Lower leg skin (tissue), 4 donors: ENCODE measurements at regions not wholly inside any gene's neighbourhood (a gene's known extent, or its start where the extent isn't known, plus 50 kb on each side); places are given as distances from the start of the nearest gene placed in this dataset.
"Not testable (repeated sequence)": the region's sequence is repeated elsewhere in the genome, so short reads cannot be mapped to it uniquely, and the experiment has no call there.

Experiments
- DNase-seq, 2 donors: peaks; one replicate each; pipeline ENCODE4 v3.0.0-alpha.2; 2019; ENCODE audit warnings: low spot score in 2 of 2
- H3K4me3 ChIP-seq: fragments of 200-600 bp; sonication (generic); 2 replicates; pipeline ENCODE4 v1.5.1; 2017; ENCODE audit warnings: mild to moderate bottlenecking, low read depth; ENCODE audit not compliant: poor library complexity, severe bottlenecking
- POLR2A ChIP-seq, 2 donors: fragments of 450-650 bp; IDR thresholded peaks; one replicate each; pipeline ENCODE4 v1.6.1; 2016 to 2017; ENCODE audit warnings: antibody characterized with exemption in 2 of 2, mild to moderate bottlenecking in 1 of 2, moderate library complexity in 1 of 2
- WGBS, 2 donors: methylation state at CpG; one replicate each; pipeline ENCODE4 v1.1.5; 2018; 5-methylcytosine and 5-hydroxymethylcytosine counted together
- intact Hi-C: fragments of 100-400 bp; cut with DNase I; formaldehyde crosslinking; loops from one replicate; pipeline ENCODE4 v1.15.0; 2023; ENCODE audit warnings: low total_unique reads
- TF ChIP-seq, protein P1 (sequence below), 3 donors: fragments of 450-650 bp; IDR thresholded peaks; one replicate each; pipeline ENCODE4 v1.5.1; 2016; ENCODE audit warnings: antibody characterized with exemption in 3 of 3, mild to moderate bottlenecking in 3 of 3, moderate library complexity in 2 of 3

DNA sequence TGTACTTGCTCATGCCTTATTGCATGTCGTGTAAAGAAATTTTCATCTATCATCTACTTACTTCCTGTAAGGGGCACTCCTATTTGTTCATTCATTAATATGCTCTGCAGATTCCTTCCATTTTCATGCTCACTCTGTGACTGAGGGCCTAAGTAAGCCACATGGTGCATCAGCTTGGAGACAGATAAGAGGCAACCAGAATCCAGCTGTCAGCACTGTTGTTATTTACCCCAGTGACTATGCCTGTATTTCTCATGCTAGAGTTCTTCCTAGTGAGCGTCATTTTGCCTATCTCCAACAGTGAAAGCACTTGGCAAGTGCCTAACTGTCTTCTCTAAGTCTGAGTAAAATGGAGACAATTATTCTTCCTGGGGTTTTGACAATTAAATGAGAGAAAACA, 124.8 kb upstream of the ABI3BP start:
- intact Hi-C loops, result no loop called here
- no peak overlapping the region for H3K4me3 ChIP-seq
- no peak for DNase-seq
- WGBS, 2 donors, result 63 to 65% methylated on average over 2 of the region's 2 CpGs
- TF ChIP-seq, protein P1, sequence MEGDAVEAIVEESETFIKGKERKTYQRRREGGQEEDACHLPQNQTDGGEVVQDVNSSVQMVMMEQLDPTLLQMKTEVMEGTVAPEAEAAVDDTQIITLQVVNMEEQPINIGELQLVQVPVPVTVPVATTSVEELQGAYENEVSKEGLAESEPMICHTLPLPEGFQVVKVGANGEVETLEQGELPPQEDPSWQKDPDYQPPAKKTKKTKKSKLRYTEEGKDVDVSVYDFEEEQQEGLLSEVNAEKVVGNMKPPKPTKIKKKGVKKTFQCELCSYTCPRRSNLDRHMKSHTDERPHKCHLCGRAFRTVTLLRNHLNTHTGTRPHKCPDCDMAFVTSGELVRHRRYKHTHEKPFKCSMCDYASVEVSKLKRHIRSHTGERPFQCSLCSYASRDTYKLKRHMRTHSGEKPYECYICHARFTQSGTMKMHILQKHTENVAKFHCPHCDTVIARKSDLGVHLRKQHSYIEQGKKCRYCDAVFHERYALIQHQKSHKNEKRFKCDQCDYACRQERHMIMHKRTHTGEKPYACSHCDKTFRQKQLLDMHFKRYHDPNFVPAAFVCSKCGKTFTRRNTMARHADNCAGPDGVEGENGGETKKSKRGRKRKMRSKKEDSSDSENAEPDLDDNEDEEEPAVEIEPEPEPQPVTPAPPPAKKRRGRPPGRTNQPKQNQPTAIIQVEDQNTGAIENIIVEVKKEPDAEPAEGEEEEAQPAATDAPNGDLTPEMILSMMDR (IDR thresholded peaks at IDR 0.05), result no peak
- no peak for TF ChIP-seq POLR2A (IDR thresholded peaks at IDR 0.05)

DNA sequence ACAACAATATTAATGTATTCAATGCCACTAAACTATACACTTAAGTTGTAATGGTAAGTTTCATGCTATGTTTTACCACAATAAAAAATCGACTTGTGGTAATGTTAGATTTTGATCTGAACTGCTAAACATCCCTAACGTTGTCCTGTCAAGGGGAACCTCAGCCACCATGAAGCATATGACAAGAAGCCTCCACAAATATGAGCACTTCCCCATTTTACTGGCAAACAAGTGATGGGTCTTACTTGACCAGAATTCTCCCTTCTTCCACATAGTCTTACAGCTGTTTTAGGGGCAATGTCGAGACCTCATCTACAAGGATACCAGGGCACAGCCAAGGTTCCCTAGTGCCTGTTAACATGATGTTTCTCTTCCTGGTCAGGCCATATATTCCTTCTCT, 124.2 kb upstream of the ABI3BP start:
- H3K4me3 ChIP-seq, result no peak overlapping the region
- 82 to 96% methylated on average over 3 of the region's 3 CpGs for WGBS, 2 donors
- no peak for TF ChIP-seq POLR2A (IDR thresholded peaks at IDR 0.05)
- TF ChIP-seq, protein P1 (IDR thresholded peaks at IDR 0.05), result no peak
- intact Hi-C loops, result no loop called here
- DNase-seq, result no peak

GRCh38 chr3:101110295-101110694, 117.1 kb upstream of the ABI3BP start:
- DNase-seq, intact Hi-C loops, H3K4me3 ChIP-seq: not testable (repeated sequence)
- WGBS, 2 donors, result 92 to 97% methylated on average over 3 of the region's 3 CpGs

GRCh38 chr3:101104321-101104720, 111.1 kb upstream of the ABI3BP start:
- H3K4me3 ChIP-seq, result no peak overlapping the region
- no peak for DNase-seq
- 81 to 83% methylated on average over 1 of the region's 1 CpG for WGBS, 2 donors
- TF ChIP-seq POLR2A (IDR thresholded peaks at IDR 0.05), result no peak
- TF ChIP-seq, protein P1 (IDR thresholded peaks at IDR 0.05), result no peak
- intact Hi-C loops, result no loop called here

DNA sequence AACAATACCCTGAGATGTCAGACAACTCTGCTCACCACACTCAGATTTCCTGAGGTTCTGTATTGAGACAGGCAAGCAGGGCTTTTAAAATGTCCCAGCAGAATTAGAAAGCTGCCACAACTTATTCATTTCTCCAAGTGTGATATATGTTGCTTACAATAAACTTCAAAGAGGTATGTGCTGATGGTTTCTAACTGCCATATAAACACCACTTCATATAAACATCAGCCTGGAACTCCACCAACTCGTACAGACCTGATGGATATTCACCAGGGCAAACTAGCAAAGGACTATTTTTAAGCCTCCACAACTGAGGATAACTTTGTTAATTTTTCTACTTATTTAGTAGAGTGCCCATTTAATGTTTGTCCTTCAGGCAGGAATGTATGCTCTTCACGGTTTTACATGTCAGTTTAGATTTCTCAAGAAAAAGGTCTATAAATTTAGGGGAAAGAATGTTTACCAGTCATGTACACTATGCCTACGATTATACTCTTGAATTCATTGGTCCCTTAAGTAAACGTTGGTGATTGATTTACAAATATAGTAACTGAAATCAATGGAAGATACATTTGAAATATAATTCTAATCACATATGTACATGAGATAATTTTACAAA, 109.6 kb upstream of the ABI3BP start:
- 48 to 57% methylated on average over 4 of the region's 4 CpGs for WGBS, 2 donors
- TF ChIP-seq, protein P1 (IDR thresholded peaks at IDR 0.05), result no peak
- TF ChIP-seq POLR2A (IDR thresholded peaks at IDR 0.05), result no peak
- DNase-seq, result no peak
- intact Hi-C loops, result no loop called here
- no peak overlapping the region for H3K4me3 ChIP-seq

DNA sequence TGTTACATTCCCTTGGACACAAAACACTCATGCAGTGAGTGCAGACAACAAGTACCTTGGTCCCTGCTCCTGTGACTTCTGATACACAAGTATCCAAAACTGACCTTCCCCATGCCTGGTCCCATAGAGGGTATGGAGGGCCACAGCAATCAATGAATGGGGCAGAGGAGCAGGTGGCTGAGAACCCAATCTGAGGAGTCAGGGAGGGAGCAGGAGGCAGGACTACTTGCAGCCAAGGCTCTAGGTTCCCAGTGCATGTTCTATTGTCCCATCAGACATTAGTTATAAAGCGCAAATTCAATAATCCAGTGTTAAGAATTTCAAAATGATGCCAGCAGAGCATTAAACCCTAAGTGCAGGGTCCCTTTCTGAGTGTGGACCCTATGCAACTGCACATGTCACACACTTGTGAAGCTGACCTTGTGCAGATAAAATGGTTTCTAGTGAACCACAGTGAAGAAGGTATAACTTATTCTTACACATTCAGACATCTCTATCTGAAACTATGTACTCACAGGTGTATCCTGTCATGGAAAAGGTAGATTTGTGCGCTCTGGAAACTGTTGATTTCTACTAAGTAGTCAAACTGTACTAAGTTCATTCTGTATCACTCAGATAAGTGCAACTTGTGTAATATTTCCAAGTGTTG, 107.3 kb upstream of the ABI3BP start:
- intact Hi-C loops, result no loop called here
- no peak for DNase-seq
- 64 to 97% methylated on average over 2 of the region's 2 CpGs for WGBS, 2 donors
- no peak for TF ChIP-seq POLR2A (IDR thresholded peaks at IDR 0.05)
- TF ChIP-seq, protein P1 (IDR thresholded peaks at IDR 0.05), result no peak
- no peak overlapping the region for H3K4me3 ChIP-seq
